ENCODE measurements at regions not wholly inside any gene's neighbourhood (a gene's known extent, or its start where the extent isn't known, plus 50 kb on each side); places are given as distances from the start of the nearest gene placed in this dataset.
A peak's percentile ranks its signal among the peaks of the same experiment; 100 is the strongest.

DNA sequence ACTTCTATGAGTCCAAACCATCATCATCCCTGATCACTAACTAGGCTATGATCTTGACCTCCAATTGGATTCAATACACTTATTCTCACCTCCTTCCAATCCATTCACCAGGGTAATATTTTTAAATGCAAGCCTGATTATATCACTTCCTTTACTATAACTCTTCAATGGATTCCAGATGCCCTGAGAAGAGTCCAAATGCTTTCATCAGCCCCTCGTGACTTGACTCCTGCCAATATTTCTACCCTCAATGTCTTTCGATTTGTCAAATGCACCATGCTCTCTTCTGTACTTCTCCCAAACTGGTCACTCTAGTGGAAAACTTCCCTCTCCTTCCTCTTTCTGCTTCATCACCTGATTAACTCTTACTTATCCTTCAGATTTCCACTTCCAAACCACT, 70.8 kb downstream of the CD164 start:
- DNase-seq (no peak), FAIRE-seq (no peak)
- H3K4me3 ChIP-seq (ENCODE audit: low read length in 3 of 3), result no peak overlapping the region
- TF ChIP-seq, protein P1, sequence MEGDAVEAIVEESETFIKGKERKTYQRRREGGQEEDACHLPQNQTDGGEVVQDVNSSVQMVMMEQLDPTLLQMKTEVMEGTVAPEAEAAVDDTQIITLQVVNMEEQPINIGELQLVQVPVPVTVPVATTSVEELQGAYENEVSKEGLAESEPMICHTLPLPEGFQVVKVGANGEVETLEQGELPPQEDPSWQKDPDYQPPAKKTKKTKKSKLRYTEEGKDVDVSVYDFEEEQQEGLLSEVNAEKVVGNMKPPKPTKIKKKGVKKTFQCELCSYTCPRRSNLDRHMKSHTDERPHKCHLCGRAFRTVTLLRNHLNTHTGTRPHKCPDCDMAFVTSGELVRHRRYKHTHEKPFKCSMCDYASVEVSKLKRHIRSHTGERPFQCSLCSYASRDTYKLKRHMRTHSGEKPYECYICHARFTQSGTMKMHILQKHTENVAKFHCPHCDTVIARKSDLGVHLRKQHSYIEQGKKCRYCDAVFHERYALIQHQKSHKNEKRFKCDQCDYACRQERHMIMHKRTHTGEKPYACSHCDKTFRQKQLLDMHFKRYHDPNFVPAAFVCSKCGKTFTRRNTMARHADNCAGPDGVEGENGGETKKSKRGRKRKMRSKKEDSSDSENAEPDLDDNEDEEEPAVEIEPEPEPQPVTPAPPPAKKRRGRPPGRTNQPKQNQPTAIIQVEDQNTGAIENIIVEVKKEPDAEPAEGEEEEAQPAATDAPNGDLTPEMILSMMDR (IDR thresholded peaks at IDR 0.05; ENCODE audit: borderline replicate concordance, extremely low read depth, insufficient read depth), result no peak
- H3K27ac ChIP-seq (ENCODE audit: low read depth in 2 of 2, low read length in 2 of 2), result no peak overlapping the region
- no peaks in the 10 kb centered on the region for H3K27me3 ChIP-seq (ENCODE audit: control insufficient read depth, insufficient read depth, low read length)
- H3K4me1 ChIP-seq (ENCODE audit: control insufficient read depth in 2 of 3, insufficient read depth in 2 of 3, low read depth in 1 of 3, low read length in 3 of 3), result peaks cover 0 to 3% (median 0%) of the 10 kb centered on the region in 3 donors
- H3K9me3 ChIP-seq (ENCODE audit: control insufficient read depth in 2 of 3, insufficient read depth in 1 of 3, low read length in 3 of 3), result no peaks in the 10 kb centered on the region
- no peaks in the 10 kb centered on the region for H3K36me3 ChIP-seq (ENCODE audit: control insufficient read depth in 2 of 3, insufficient read depth in 3 of 3, low read length in 3 of 3)
- intact Hi-C loops (cut with DNase I), result no loop called here
- H3K9ac ChIP-seq (ENCODE audit: low read length in 3 of 3), result no peak overlapping the region

DNA sequence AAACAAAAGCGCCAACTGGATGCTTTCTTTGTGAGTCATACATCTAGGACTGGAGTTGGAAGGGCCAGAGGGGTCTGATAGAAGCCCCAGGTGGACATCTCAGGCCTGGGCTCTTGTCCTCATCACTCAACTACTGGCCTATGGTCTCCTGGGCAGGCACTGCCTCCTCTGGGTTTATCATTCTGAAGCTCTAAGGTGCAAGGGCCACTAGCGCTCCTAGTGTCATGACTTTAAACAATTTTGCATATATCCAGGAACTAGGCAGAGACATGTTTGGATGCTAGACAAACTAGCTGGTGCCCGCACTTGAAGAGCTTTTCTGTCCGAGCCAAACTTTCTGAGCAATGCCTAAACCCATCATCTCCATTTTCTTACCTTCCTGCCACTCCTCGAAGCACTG, 72.3 kb downstream of the CD164 start:
- intact Hi-C loops (cut with DNase I), result no loop called here
- FAIRE-seq (no peak), DNase-seq (no peak)
- H3K9me3 ChIP-seq (ENCODE audit: control insufficient read depth in 2 of 3, insufficient read depth in 1 of 3, low read length in 3 of 3), result no peaks in the 10 kb centered on the region
- no peak overlapping the region for H3K4me3 ChIP-seq (ENCODE audit: low read length in 3 of 3)
- H3K27ac ChIP-seq (ENCODE audit: low read depth in 2 of 2, low read length in 2 of 2), result no peak overlapping the region
- H3K27me3 ChIP-seq (ENCODE audit: control insufficient read depth, insufficient read depth, low read length), result no peaks in the 10 kb centered on the region
- H3K9ac ChIP-seq (ENCODE audit: low read length in 3 of 3), result no peak overlapping the region
- H3K4me1 ChIP-seq (ENCODE audit: control insufficient read depth in 2 of 3, insufficient read depth in 2 of 3, low read depth in 1 of 3, low read length in 3 of 3), result peaks cover 0 to 7% (median 0%) of the 10 kb centered on the region in 3 donors
- TF ChIP-seq, protein P1 (IDR thresholded peaks at IDR 0.05; ENCODE audit: borderline replicate concordance, extremely low read depth, insufficient read depth), result no peak
- H3K36me3 ChIP-seq (ENCODE audit: control insufficient read depth in 2 of 3, insufficient read depth in 3 of 3, low read length in 3 of 3), result no peaks in the 10 kb centered on the region

DNA sequence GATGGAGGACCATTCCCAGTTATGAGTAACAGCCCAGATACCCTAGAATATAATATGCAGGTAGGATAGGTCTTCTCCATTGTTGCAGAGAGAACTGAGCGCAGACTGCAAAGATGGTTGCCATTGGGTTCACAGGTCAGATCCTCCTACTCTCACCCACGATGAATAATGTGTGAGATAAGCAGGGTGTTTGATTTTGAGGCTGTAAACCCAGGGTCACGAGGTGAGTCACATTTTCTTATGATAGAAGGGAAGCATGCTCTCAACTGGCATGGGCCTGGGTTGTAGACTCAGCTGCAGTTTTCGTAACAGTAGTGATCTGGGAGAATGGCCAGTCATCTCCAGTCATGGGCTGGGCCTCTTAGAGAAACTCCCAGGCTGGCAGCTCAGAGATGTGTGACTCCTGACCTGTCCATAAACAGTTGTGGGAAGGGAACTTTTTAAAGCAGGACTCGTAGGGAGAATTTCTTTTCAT, 74.2 kb downstream of the CD164 start:
- intact Hi-C loops (cut with DNase I), result no loop called here
- Histone ChIP-seq H3K27me3 (ENCODE audit: control insufficient read depth, insufficient read depth, low read length) (no peaks in the 10 kb centered on the region), H3K9ac (ENCODE audit: low read length in 3 of 3) (no peak overlapping the region), H3K27ac (ENCODE audit: low read depth in 2 of 2, low read length in 2 of 2) (no peak overlapping the region), H3K4me3 (ENCODE audit: low read length in 3 of 3) (no peak overlapping the region), H3K4me1 (ENCODE audit: control insufficient read depth in 2 of 3, insufficient read depth in 2 of 3, low read depth in 1 of 3, low read length in 3 of 3) (peaks cover 0 to 15% (median 7%) of the 10 kb centered on the region in 3 donors), H3K9me3 (ENCODE audit: control insufficient read depth in 2 of 3, insufficient read depth in 1 of 3, low read length in 3 of 3) (no peaks in the 10 kb centered on the region), H3K36me3 (ENCODE audit: control insufficient read depth in 2 of 3, insufficient read depth in 3 of 3, low read length in 3 of 3) (no peaks in the 10 kb centered on the region)
- DNase-seq (no peak), FAIRE-seq (no peak)
- TF ChIP-seq, protein P1 (IDR thresholded peaks at IDR 0.05; ENCODE audit: borderline replicate concordance, extremely low read depth, insufficient read depth), result no peak

- Histone ChIP-seq H3K9me3 (ENCODE audit: control insufficient read depth in 2 of 3, insufficient read depth in 1 of 3, low read length in 3 of 3) (no peaks in the 10 kb centered on the region), H3K4me1 (ENCODE audit: control insufficient read depth in 2 of 3, insufficient read depth in 2 of 3, low read depth in 1 of 3, low read length in 3 of 3) (peaks cover 0 to 15% (median 7%) of the 10 kb centered on the region in 3 donors), H3K9ac (ENCODE audit: low read length in 3 of 3) (no peak overlapping the region), H3K36me3 (ENCODE audit: control insufficient read depth in 2 of 3, insufficient read depth in 3 of 3, low read length in 3 of 3) (no peaks in the 10 kb centered on the region), H3K4me3 (ENCODE audit: low read length in 3 of 3) (no peak overlapping the region), H3K27me3 (ENCODE audit: control insufficient read depth, insufficient read depth, low read length) (no peaks in the 10 kb centered on the region), H3K27ac (ENCODE audit: low read depth in 2 of 2, low read length in 2 of 2) (peak overlapping the region; percentile 8 to 54)
- DNase-seq, result no peak
- TF ChIP-seq, protein P1 (IDR thresholded peaks at IDR 0.05; ENCODE audit: borderline replicate concordance, extremely low read depth, insufficient read depth), result no peak
- FAIRE-seq, result no peak
- intact Hi-C loops (cut with DNase I), result no loop called here
These were observed 75.5 kb downstream of the CD164 start for GRCh38 chr6:109306733-109307132.

Measured in kidney (tissue), 13 donors.